Karpas-422 (cell line): ENCODE measurements at regions not wholly inside any gene's neighbourhood (a gene's known extent, or its start where the extent isn't known, plus 50 kb on each side); places are given as distances from the start of the nearest gene placed in this dataset.
"Not testable (repeated sequence)": the region's sequence is repeated elsewhere in the genome, so short reads cannot be mapped to it uniquely, and the experiment has no call there.

Experiments
- DNase-seq: peaks from one replicate; pipeline ENCODE4 v3.0.0-alpha.2; 2015
- H2AFZ ChIP-seq: fragments of 200-600 bp; sonication (generic); 2 replicates; pipeline ENCODE4 v1.6.1; 2014; ENCODE audit warnings: antibody characterized with exemption, low read length, mixed read lengths
- H3K27ac ChIP-seq: fragments of 200-600 bp; sonication (generic); 2 replicates; pipeline ENCODE4 v1.5.1; 2014; ENCODE audit warnings: mild to moderate bottlenecking, low read length, moderate library complexity
- H3K27me3 ChIP-seq: fragments of 200-600 bp; sonication (generic); 2 replicates; pipeline ENCODE4 v1.6.1; 2014; ENCODE audit warnings: low read length, mixed read lengths
- H3K36me3 ChIP-seq: fragments of 200-600 bp; sonication (generic); 2 replicates; pipeline ENCODE4 v1.6.1; 2014; ENCODE audit warnings: low read length, mixed read lengths; ENCODE audit not compliant: insufficient read depth
- H3K4me1 ChIP-seq: fragments of 200-600 bp; sonication (generic); 2 replicates; pipeline ENCODE4 v1.6.1; 2014; ENCODE audit warnings: mild to moderate bottlenecking, low read length, mixed read lengths
- H3K4me2 ChIP-seq: fragments of 200-600 bp; sonication (generic); 2 replicates; pipeline ENCODE4 v1.6.1; 2014; ENCODE audit warnings: low read length, low read depth, mild to moderate bottlenecking; ENCODE audit not compliant: poor library complexity, severe bottlenecking
- H3K4me3 ChIP-seq: fragments of 200-600 bp; sonication (generic); 2 replicates; pipeline ENCODE4 v1.5.1; 2014; ENCODE audit warnings: mild to moderate bottlenecking, antibody characterized with exemption, low read length, mixed read lengths
- H3K79me2 ChIP-seq: fragments of 200-600 bp; sonication (generic); 2 replicates; pipeline ENCODE4 v1.6.1; 2014; ENCODE audit warnings: mild to moderate bottlenecking, low read length, mixed read lengths
- H3K9ac ChIP-seq: fragments of 200-600 bp; sonication (generic); 2 replicates; pipeline ENCODE4 v1.6.0; 2014; ENCODE audit warnings: low read length
- H3K9me2 ChIP-seq: fragments of 200-600 bp; sonication (generic), shearing (Covaris generic); replicated peaks from 2 replicates; pipeline ENCODE4 v1.6.0; 2014; ENCODE audit warnings: mild to moderate bottlenecking, low read length, moderate library complexity; ENCODE audit not compliant: insufficient read depth
- H3K9me3 ChIP-seq: fragments of 300-700, 200-600 bp; sonication (generic); 2 replicates; pipeline ENCODE4 v1.6.1; 2014; ENCODE audit warnings: low read length, mixed read lengths
- H4K20me1 ChIP-seq: fragments of 200-600 bp; sonication (generic); 2 replicates; pipeline ENCODE4 v1.6.1; 2014; ENCODE audit warnings: mild to moderate bottlenecking, antibody characterized with exemption, low read length, low read depth; ENCODE audit not compliant: insufficient read depth

DNA sequence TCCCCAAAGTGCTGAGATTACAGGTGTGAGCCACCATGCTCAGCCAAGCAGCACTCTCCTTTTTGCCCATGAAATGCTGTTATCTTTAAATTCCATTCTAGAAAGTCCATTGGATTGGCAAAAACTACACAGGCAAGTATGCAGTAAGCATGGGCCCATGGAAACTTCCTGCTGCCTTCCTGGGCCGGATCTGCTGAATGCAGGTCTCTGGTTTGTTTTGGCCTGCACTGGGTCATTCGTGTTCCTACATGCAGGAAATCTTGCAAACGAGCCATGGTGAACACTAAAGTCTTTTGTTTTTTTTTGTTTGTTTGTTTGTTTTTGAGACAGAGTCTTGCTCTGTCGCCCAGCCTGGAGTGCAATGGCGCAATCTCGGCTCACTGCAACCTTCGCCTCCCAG, 76.8 kb upstream of the SPDYE9 start:
- H3K27ac ChIP-seq, H4K20me1 ChIP-seq: not testable (repeated sequence)

DNA sequence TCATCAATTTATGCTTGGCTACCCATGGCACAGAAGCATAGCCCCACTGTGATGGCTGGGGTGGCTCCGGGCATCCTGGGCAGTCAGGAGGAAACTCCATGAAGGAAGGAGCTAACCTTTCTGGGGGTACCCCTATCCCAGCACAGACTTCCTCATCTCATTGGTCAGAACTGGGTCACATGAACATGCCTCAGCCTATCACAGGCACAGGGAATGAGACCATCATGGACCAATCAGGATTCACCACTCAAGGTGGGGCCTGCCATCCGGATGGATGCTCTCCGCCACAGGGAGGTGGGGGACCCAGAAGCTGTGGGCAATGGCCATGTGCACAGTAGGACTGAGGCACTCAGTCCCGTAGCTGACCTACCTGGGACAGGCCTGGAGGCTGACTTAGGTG, 75.9 kb upstream of the SPDYE9 start:
- H3K27me3 ChIP-seq, H3K4me2 ChIP-seq, H3K4me1 ChIP-seq, H3K4me3 ChIP-seq, H2AFZ ChIP-seq, H3K27ac ChIP-seq, DNase-seq, H3K9me2 ChIP-seq, H3K9me3 ChIP-seq, H4K20me1 ChIP-seq, H3K79me2 ChIP-seq, H3K36me3 ChIP-seq, H3K9ac ChIP-seq: not testable (repeated sequence)

More for the DNA sequence above, 76.8 kb upstream of the SPDYE9 start:
- H3K9me2 ChIP-seq, H3K4me1 ChIP-seq, H3K79me2 ChIP-seq, DNase-seq, H3K9me3 ChIP-seq, H3K4me2 ChIP-seq, H3K9ac ChIP-seq, H3K27me3 ChIP-seq, H3K4me3 ChIP-seq, H2AFZ ChIP-seq, H3K36me3 ChIP-seq: not testable (repeated sequence)

DNA sequence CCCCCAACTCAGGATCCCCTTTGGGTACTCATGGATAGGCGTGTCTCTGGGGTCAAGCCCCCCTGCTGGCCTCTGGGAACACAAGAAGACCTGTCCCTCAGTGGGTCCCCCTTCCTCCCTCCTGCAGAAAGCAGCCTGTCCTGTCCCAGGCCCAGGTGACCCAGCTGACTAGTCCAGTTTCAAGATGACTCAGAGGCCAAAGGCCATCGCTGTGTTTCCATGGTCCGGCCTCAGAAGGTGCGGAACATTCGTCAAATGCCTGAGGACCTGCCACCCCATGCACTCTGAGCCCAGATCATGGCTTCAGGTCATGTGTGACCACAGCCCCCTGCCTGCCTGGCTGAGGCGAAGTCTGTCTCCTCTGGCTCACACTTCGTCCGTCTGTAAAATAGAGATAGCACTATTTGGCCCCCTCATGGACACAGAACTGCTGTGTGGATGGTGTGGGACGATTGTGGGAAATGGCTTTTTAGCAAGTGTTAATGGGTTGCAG, 71.4 kb upstream of the SPDYE9 start:
- DNase-seq, H3K4me1 ChIP-seq, H3K4me2 ChIP-seq, H3K27me3 ChIP-seq, H3K9ac ChIP-seq, H3K9me3 ChIP-seq, H2AFZ ChIP-seq, H3K27ac ChIP-seq, H4K20me1 ChIP-seq, H3K9me2 ChIP-seq, H3K4me3 ChIP-seq, H3K79me2 ChIP-seq, H3K36me3 ChIP-seq: not testable (repeated sequence)

DNA sequence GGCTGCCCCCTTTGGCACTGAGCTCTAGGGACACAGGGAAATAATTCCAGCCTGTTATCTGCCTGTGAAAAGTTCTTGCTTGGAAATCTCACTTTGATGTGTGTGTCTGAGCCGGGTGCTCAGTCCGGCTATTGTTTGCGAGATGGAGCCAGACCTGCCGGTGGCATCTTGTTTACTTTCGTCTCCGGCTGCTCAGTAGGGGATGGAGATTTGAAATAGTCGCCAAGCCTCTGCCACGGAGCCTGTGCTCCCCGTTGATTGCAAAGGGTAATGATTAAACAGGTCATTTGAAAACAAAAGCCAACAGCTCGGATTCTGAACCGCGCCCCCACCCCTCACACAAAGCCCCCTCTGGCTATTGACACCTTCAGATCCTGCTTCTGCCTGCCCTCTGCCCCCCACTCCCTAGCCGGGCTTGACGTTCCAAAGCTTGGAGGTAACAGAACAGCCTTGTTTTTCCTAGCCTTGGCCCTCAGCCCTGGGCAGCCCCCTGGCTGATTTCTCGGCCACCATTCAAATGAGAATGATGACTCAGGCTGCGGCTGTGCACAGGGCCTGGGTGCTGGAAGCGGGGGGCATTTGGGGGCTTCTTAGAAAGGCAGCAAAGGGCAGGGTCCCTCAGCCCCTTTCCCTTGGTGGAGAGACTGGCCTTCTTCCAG, 70.8 kb upstream of the SPDYE9 start:
- H4K20me1 ChIP-seq, H3K4me3 ChIP-seq, DNase-seq, H3K4me1 ChIP-seq, H3K27ac ChIP-seq, H3K27me3 ChIP-seq, H3K9ac ChIP-seq, H3K36me3 ChIP-seq, H3K79me2 ChIP-seq, H2AFZ ChIP-seq, H3K9me2 ChIP-seq, H3K4me2 ChIP-seq, H3K9me3 ChIP-seq: not testable (repeated sequence)

DNA sequence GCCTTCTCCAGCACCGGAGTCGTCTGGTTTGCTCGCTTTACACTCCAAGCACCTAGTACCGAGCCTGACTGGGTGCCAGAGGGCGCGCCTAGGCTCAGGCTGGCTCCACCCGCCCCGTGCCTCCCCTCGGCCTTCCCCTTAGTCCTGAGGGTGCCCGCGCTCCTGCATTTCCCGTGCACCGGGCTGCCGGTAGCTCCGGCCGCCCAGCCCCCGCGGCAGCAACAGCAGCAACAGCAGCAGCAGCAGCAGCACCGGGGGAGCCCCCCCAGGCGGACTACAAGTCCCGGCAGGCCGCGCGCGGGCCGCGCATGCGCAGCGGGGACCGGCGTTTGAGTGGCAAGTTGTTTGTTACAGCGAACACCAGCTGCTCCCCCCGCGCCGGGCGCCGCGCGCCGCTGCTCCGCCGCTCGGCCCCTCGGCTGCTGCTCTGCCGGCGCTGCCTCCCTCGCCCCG, 68.8 kb upstream of the SPDYE9 start:
- H3K27me3 ChIP-seq, H3K79me2 ChIP-seq, H3K36me3 ChIP-seq, H3K4me1 ChIP-seq, H2AFZ ChIP-seq, H3K9me2 ChIP-seq, H3K27ac ChIP-seq, H3K9ac ChIP-seq, H3K9me3 ChIP-seq, H4K20me1 ChIP-seq: not testable (repeated sequence)
- Histone ChIP-seq H3K4me3 (peak overlapping the region; percentile 38; the same call in 1 of the 2 replicates), H3K4me2 (peak overlapping the region; percentile 35)
- DNase-seq = peak; percentile 81

DNA sequence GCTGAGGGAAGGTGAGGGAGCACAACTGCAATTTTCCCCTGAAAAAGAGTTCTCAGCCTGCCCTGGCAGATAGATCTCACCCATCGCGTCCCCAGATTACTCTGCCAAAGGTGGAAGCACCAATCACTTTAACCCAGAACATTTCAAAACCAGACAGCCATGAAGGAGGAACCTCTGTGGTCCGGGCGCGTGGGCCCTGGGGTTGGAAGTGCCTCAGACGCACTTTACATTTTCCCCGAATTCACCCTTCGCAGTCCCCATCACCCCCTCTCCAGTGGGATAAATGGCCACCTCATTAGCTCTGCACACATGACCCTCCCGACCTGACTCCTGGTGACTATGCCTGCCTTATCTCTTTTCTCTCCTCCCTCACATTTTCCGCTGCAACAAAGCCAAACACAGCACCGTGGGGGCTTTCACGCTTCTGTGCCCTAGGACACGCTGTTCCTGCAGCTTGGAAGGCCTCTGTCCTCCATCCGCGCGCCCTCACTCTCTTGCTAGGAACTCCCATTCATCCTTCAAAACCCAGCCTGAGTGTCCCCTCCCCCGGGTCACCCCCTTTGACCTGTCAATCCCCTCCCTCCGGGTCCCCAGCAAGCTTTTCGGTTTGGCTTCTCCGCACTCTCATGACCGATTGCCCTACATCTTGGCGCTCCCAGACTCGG, 68.2 kb upstream of the SPDYE9 start:
- H3K4me3 ChIP-seq, DNase-seq: not testable (repeated sequence)
- H3K4me2 ChIP-seq = peak overlapping the region; percentile 35

DNA sequence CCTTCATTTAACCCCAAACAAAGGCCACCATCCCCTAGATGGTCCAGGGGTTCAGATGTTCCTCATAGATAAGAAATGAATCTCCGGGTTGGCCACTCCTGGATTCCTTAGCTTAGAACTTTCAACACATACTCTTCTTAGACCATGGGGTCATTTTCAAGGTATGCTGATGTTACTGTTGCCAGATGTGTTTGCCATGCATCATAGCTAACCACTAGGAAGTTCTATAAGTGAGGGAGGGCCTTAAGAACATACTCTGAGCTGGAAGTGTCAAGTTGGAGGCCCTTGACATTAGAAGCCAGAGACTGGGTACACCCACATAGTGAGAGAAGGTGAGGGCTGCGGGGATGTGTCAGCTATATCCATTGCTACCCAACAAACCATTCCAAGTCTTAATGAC, 62.7 kb upstream of the SPDYE9 start:
- H3K36me3 ChIP-seq, H3K79me2 ChIP-seq, H2AFZ ChIP-seq, H3K27me3 ChIP-seq, H3K9me3 ChIP-seq, H3K9ac ChIP-seq, H3K4me2 ChIP-seq, H3K4me1 ChIP-seq, H3K9me2 ChIP-seq, H4K20me1 ChIP-seq, DNase-seq, H3K27ac ChIP-seq, H3K4me3 ChIP-seq: not testable (repeated sequence)

More for the DNA sequence above, 68.2 kb upstream of the SPDYE9 start:
- H3K27ac ChIP-seq, H2AFZ ChIP-seq, H3K27me3 ChIP-seq, H3K79me2 ChIP-seq, H3K9me3 ChIP-seq, H3K9ac ChIP-seq, H4K20me1 ChIP-seq, H3K36me3 ChIP-seq, H3K9me2 ChIP-seq, H3K4me1 ChIP-seq: not testable (repeated sequence)

DNA sequence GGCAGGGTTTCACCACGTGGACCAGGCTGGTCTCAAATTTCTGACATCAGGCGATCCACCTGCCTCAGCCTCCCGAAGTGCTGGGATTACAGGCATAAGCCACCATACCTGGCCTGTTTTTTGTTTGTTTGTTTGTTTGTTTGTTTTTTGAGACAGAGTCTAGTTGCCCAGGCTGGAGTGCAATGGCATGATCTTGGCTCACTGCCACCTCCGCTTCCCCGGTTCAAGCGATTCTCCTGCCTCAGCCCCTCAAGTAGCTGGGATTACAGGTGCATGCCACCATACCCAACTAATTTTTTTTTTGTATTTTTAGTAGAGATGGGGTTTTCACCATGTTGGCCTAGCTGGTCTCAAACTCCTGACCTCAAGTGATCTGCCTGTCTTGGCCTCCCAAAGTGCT, 61.8 kb upstream of the SPDYE9 start:
- H3K36me3 ChIP-seq, H3K79me2 ChIP-seq, H4K20me1 ChIP-seq, H3K27ac ChIP-seq, H3K9me2 ChIP-seq, H2AFZ ChIP-seq, H3K27me3 ChIP-seq, H3K9me3 ChIP-seq, H3K9ac ChIP-seq, H3K4me1 ChIP-seq, H3K4me3 ChIP-seq, DNase-seq, H3K4me2 ChIP-seq: not testable (repeated sequence)
